IMR-90 (cell line): ENCODE measurements at regions not wholly inside any gene's neighbourhood (a gene's known extent, or its start where the extent isn't known, plus 50 kb on each side); places are given as distances from the start of the nearest gene placed in this dataset.

Source experiments
- ATAC-seq: fragments of 200-7000 bp; cut with Tn5 transposase; 2 replicates; pipeline ENCODE4 v1.9.1; 2020; ENCODE audit warnings: low read depth, mild to moderate bottlenecking, moderate library complexity
- BruUV-seq: library from RNA; stranded (reverse); fragments of 400-500 nt; replicated peaks from 2 replicates; lab custom pipeline; 2021; lab: Mats Ljungman, UMichigan
- CTCF ChIA-PET: fragments of 300-600 bp; formaldehyde crosslinking; extraction: SDS; loops from one replicate; lab custom pipeline; 2021; ENCODE audit warnings: antibody characterized with exemption; lab: Yijun Ruan, JAX
- POLR2A ChIA-PET: fragments of 300-600 bp; sonication (Branson Sonifier 250); formaldehyde crosslinking; loops from one replicate; lab custom pipeline; 2022; ENCODE audit warnings: antibody characterized with exemption; ENCODE audit not compliant: unreplicated experiment; lab: Charles Lee
- DNase-seq: peaks from one replicate; pipeline ENCODE4 v3.0.0; 2013
- H2AFZ ChIP-seq: replicated peaks from 2 replicates; pipeline ENCODE3; 2013; ENCODE audit warnings: low read length, mild to moderate bottlenecking; ENCODE audit not compliant: poor library complexity
- H2AK5ac ChIP-seq: 2 replicates; pipeline ENCODE4 v1.6.1; 2013; ENCODE audit warnings: low read depth, low read length, inconsistent platforms
- H2AK9ac ChIP-seq: replicated peaks from 2 replicates; pipeline ENCODE3; 2013; ENCODE audit warnings: mild to moderate bottlenecking, low read depth, low read length, moderate library complexity; ENCODE audit not compliant: poor library complexity
- H2BK120ac ChIP-seq: 2 replicates; pipeline ENCODE4 v1.6.1; 2013; ENCODE audit warnings: low read depth, low read length, inconsistent platforms
- H2BK15ac ChIP-seq: 3 replicates; pipeline ENCODE4 v1.6.1; 2013; ENCODE audit warnings: low read depth, low read length, inconsistent platforms
- H2BK20ac ChIP-seq: 2 replicates; pipeline ENCODE4 v1.6.1; 2013; ENCODE audit warnings: low read depth, mild to moderate bottlenecking, inconsistent platforms, low read length, moderate library complexity
- H2BK5ac ChIP-seq: 2 replicates; pipeline ENCODE4 v1.6.1; 2013; ENCODE audit warnings: mild to moderate bottlenecking, low read depth, low read length, inconsistent platforms; ENCODE audit not compliant: poor library complexity, severe bottlenecking
- H3K14ac ChIP-seq: replicated peaks from 2 replicates; pipeline ENCODE4 v1.6.1; 2013; ENCODE audit warnings: low read depth, low read length, inconsistent platforms
- H3K18ac ChIP-seq: 2 replicates; pipeline ENCODE4 v1.6.1; 2013; ENCODE audit warnings: low read depth, low read length, control low read depth
- H3K23ac ChIP-seq: 2 replicates; pipeline ENCODE4 v1.6.1; 2013; ENCODE audit warnings: low read depth, low read length, inconsistent platforms
- H3K27ac ChIP-seq: 2 replicates; pipeline ENCODE4 v1.5.1; 2013; ENCODE audit warnings: mild to moderate bottlenecking, control low read depth, low read length; ENCODE audit not compliant: insufficient read depth
- H3K27me3 ChIP-seq: 2 replicates; pipeline ENCODE4 v1.6.1; 2013; ENCODE audit warnings: low read length; ENCODE audit not compliant: control insufficient read depth, insufficient read depth
- H3K36me3 ChIP-seq: 2 replicates; pipeline ENCODE4 v1.6.1; 2013; ENCODE audit warnings: low read length, mixed read lengths; ENCODE audit not compliant: control insufficient read depth, insufficient read depth
- H3K4ac ChIP-seq: 2 replicates; pipeline ENCODE4 v1.6.1; 2013; ENCODE audit warnings: low read depth, low read length, inconsistent platforms
- H3K4me1 ChIP-seq: 2 replicates; pipeline ENCODE4 v1.6.1; 2013; ENCODE audit warnings: low read length, mixed read lengths; ENCODE audit not compliant: control insufficient read depth, insufficient read depth
- H3K4me2 ChIP-seq: 2 replicates; pipeline ENCODE4 v1.6.1; 2013; ENCODE audit warnings: low read depth, mild to moderate bottlenecking, control low read depth, low read length, moderate library complexity
- H3K4me3 ChIP-seq: 2 replicates; pipeline ENCODE4 v1.5.1; 2013; ENCODE audit warnings: low read depth, mild to moderate bottlenecking, control low read depth, low read length, moderate library complexity; ENCODE audit not compliant: insufficient read depth
- H3K56ac ChIP-seq: 2 replicates; pipeline ENCODE4 v1.6.1; 2013; ENCODE audit warnings: low read length, inconsistent platforms; ENCODE audit not compliant: insufficient read depth; ENCODE audit errors: extremely low read depth
- H3K79me1 ChIP-seq, 2 experiments: 2 replicates each; pipeline ENCODE4 v1.6.1; 2013; ENCODE audit warnings: low read length in 2 of 2, inconsistent platforms in 1 of 2, low read depth in 1 of 2
- H3K9ac ChIP-seq: 2 replicates; pipeline ENCODE4 v1.6.1; 2013; ENCODE audit warnings: low read depth, low read length, control low read depth
- H3K9me1 ChIP-seq: 2 replicates; pipeline ENCODE4 v1.6.1; 2013; ENCODE audit warnings: low read length, inconsistent platforms; ENCODE audit not compliant: insufficient read depth
- H3K9me3 ChIP-seq: 2 replicates; pipeline ENCODE4 v1.6.1; 2013; ENCODE audit warnings: low read length; ENCODE audit not compliant: control insufficient read depth, insufficient read depth
- H4K20me1 ChIP-seq: 2 replicates; pipeline ENCODE4 v1.6.1; 2013; ENCODE audit warnings: low read length, inconsistent platforms; ENCODE audit not compliant: insufficient read depth
- H4K5ac ChIP-seq: 2 replicates; pipeline ENCODE4 v1.6.1; 2013; ENCODE audit warnings: mild to moderate bottlenecking, low read depth, low read length, control low read depth
- H4K8ac ChIP-seq, 2 experiments: 2 replicates each; pipeline ENCODE4 v1.6.1; 2013; ENCODE audit warnings: low read depth in 2 of 2, low read length in 2 of 2, control low read depth in 1 of 2, inconsistent platforms in 1 of 2
- H4K91ac ChIP-seq: 2 replicates; pipeline ENCODE4 v1.6.1; 2013; ENCODE audit warnings: low read depth, low read length, inconsistent platforms; ENCODE audit not compliant: insufficient read depth
- BHLHE40 ChIP-seq: fragments of 150-350 bp; IDR thresholded peaks from 2 replicates; pipeline ENCODE4 v1.6.1; 2016; ENCODE audit warnings: mild to moderate bottlenecking, low read depth, low read length
- MXI1 ChIP-seq: IDR thresholded peaks from 2 replicates; pipeline ENCODE4 v1.6.1; 2012; ENCODE audit warnings: low read depth, mild to moderate bottlenecking, low read length, moderate library complexity, borderline replicate concordance
- NFE2L2 ChIP-seq: fragments of 150-350 bp; IDR thresholded peaks from 2 replicates; pipeline ENCODE4 v1.6.1; 2016; ENCODE audit warnings: low read depth, mild to moderate bottlenecking, low read length
- POLR2A ChIP-seq: IDR thresholded peaks from 2 replicates; pipeline ENCODE4 v1.6.1; 2012; ENCODE audit warnings: mild to moderate bottlenecking, low read depth, low read length
- SMC3 ChIP-seq: fragments of 150-350 bp; IDR thresholded peaks from 2 replicates; pipeline ENCODE4 v1.6.1; 2016; ENCODE audit warnings: low read depth, mild to moderate bottlenecking, antibody characterized with exemption, low read length, moderate library complexity
- dilution Hi-C: fragments of 300-500 bp; cut with HindIII; formaldehyde crosslinking; loops from one replicate; pipeline ENCODE4 v1.14.3; 2018; ENCODE audit warnings: low sequenced_read_pairs; ENCODE audit not compliant: unreplicated experiment
- in situ Hi-C: fragments of 300-500 bp; cut with MboI; formaldehyde crosslinking; loops from 3 replicates; pipeline ENCODE4 v1.14.3; 2019; ENCODE audit warnings: low sequenced_read_pairs, inconsistent platforms, mixed read lengths
- intact Hi-C: fragments of 100-400 bp; cut with micrococcal nuclease; formaldehyde crosslinking; loops from 2 replicates; pipeline ENCODE4 v1.10.0; 2022
- TF ChIP-seq, protein P1 (sequence below): conservative IDR thresholded peaks from 2 replicates; pipeline ENCODE4 v1.5.1; 2012; ENCODE audit warnings: mild to moderate bottlenecking, low read depth, low read length, improper control_type of control experiment
- TF ChIP-seq, protein P2 (sequence below): fragments of 150-350 bp; IDR thresholded peaks from 2 replicates; pipeline ENCODE4 v1.6.1; 2016; ENCODE audit warnings: low read depth, mild to moderate bottlenecking, low read length, moderate library complexity, borderline replicate concordance
- TF ChIP-seq, protein P3 (sequence below): fragments of 150-350 bp; IDR thresholded peaks from 2 replicates; pipeline ENCODE4 v1.6.1; 2017; ENCODE audit warnings: mild to moderate bottlenecking, antibody characterized with exemption, low read length, low read depth

DNA sequence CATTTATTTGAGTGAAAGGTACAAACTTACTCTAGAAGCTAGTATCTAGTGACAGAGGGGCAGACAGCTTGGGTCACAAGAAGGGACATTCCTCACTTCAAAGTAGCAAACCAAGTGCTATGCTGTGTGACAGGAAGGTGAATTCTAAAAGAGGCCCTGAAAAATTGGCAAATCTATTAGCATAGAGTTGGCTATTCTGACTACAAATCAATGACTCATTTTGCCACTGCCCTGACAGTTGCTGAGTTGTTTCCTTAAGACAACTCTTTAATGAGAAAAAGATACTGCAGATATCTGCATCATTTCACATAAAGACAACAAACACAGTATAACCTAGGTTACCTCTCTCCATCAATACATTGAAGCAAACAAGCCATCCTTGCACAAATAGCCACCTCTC lies 524.0 kb upstream of the LRRC4C start:
- ATAC-seq, result no peak
- intact Hi-C loops, result no loop called here

More for the DNA sequence above, 524.0 kb upstream of the LRRC4C start:
- H3K27me3 ChIP-seq, result no peaks in the 10 kb centered on the region
- H3K56ac ChIP-seq, result no peak overlapping the region
- no peak overlapping the region for H2AFZ ChIP-seq
- POLR2A ChIA-PET, result no interaction called here
- H3K36me3 ChIP-seq, result no peaks in the 10 kb centered on the region
- H4K20me1 ChIP-seq, result no peaks in the 10 kb centered on the region
- BruUV-seq, result no TSS peak
- H3K18ac ChIP-seq, result no peak overlapping the region
- no peak overlapping the region for H3K27ac ChIP-seq
- H3K9me1 ChIP-seq, result no peaks in the 10 kb centered on the region
- no peak overlapping the region for H3K4me3 ChIP-seq
- H3K4me2 ChIP-seq, result no peak overlapping the region
- H3K4me1 ChIP-seq, result no peaks in the 10 kb centered on the region
- no peak overlapping the region for H4K91ac ChIP-seq
- no peak overlapping the region for H2BK120ac ChIP-seq
- H3K23ac ChIP-seq, result no peak overlapping the region
- H3K9ac ChIP-seq, result no peak overlapping the region
- no peak overlapping the region for H2AK9ac ChIP-seq
- H4K8ac ChIP-seq, result no peak overlapping the region
- DNase-seq, result no peak
- H2BK20ac ChIP-seq, result no peak overlapping the region
- no peaks in the 10 kb centered on the region for H3K79me1 ChIP-seq
- H3K4ac ChIP-seq, result no peak overlapping the region
- 0 out of 2 replicates have a peak, but pooled peaks cover 3% of the 10 kb centered on the region for H3K9me3 ChIP-seq
- in situ Hi-C loops, result no loop called here
- CTCF ChIA-PET, result no interaction called here
- dilution Hi-C loops, result no loop called here
- H2AK5ac ChIP-seq, result no peak overlapping the region
- no peak overlapping the region for H2BK5ac ChIP-seq
- H3K14ac ChIP-seq, result no peak overlapping the region
- TF ChIP-seq SMC3, result no peak
- TF ChIP-seq, protein P1, sequence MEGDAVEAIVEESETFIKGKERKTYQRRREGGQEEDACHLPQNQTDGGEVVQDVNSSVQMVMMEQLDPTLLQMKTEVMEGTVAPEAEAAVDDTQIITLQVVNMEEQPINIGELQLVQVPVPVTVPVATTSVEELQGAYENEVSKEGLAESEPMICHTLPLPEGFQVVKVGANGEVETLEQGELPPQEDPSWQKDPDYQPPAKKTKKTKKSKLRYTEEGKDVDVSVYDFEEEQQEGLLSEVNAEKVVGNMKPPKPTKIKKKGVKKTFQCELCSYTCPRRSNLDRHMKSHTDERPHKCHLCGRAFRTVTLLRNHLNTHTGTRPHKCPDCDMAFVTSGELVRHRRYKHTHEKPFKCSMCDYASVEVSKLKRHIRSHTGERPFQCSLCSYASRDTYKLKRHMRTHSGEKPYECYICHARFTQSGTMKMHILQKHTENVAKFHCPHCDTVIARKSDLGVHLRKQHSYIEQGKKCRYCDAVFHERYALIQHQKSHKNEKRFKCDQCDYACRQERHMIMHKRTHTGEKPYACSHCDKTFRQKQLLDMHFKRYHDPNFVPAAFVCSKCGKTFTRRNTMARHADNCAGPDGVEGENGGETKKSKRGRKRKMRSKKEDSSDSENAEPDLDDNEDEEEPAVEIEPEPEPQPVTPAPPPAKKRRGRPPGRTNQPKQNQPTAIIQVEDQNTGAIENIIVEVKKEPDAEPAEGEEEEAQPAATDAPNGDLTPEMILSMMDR, result no peak
- TF ChIP-seq, protein P2, sequence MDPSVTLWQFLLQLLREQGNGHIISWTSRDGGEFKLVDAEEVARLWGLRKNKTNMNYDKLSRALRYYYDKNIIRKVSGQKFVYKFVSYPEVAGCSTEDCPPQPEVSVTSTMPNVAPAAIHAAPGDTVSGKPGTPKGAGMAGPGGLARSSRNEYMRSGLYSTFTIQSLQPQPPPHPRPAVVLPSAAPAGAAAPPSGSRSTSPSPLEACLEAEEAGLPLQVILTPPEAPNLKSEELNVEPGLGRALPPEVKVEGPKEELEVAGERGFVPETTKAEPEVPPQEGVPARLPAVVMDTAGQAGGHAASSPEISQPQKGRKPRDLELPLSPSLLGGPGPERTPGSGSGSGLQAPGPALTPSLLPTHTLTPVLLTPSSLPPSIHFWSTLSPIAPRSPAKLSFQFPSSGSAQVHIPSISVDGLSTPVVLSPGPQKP, result no peak
- no peak for TF ChIP-seq BHLHE40
- TF ChIP-seq POLR2A, result no peak
- TF ChIP-seq NFE2L2, result no peak
- TF ChIP-seq, protein P3, sequence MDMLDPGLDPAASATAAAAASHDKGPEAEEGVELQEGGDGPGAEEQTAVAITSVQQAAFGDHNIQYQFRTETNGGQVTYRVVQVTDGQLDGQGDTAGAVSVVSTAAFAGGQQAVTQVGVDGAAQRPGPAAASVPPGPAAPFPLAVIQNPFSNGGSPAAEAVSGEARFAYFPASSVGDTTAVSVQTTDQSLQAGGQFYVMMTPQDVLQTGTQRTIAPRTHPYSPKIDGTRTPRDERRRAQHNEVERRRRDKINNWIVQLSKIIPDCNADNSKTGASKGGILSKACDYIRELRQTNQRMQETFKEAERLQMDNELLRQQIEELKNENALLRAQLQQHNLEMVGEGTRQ, result no peak
- TF ChIP-seq MXI1, result no peak
- no peak overlapping the region for H4K5ac ChIP-seq
- no peak overlapping the region for H2BK15ac ChIP-seq
